GM19467 (cell line): ENCODE measurements at regions not wholly inside any gene's neighbourhood (a gene's known extent, or its start where the extent isn't known, plus 50 kb on each side); places are given as distances from the start of the nearest gene placed in this dataset.

Experiments
- ATAC-seq: cut with Tn5 transposase; IDR thresholded peaks from one replicate; pipeline ENCODE4 v1.9.1; 2021; ENCODE audit warnings: mild to moderate bottlenecking, moderate library complexity; ENCODE audit not compliant: unreplicated experiment

GRCh38 chr4:19915276-19915675 lies 336.4 kb upstream of the SLIT2 start:
- ATAC-seq, result no peak

GRCh38 chr4:19913650-19914049 lies 338.1 kb upstream of the SLIT2 start:
- no peak for ATAC-seq

GRCh38 chr4:19910861-19911525 lies 340.7 kb upstream of the SLIT2 start:
- no peak for ATAC-seq

- no peak for ATAC-seq
These were observed 346.7 kb upstream of the SLIT2 start for GRCh38 chr4:19905024-19905423.

- no peak for ATAC-seq
These were observed 363.1 kb upstream of the SLIT2 start for GRCh38 chr4:19888587-19888986.

- no peak for ATAC-seq
These were observed 367.9 kb upstream of the SLIT2 start for GRCh38 chr4:19883841-19884240.

GRCh38 chr4:19880206-19880605 lies 371.5 kb upstream of the SLIT2 start:
- no peak for ATAC-seq

- ATAC-seq, result no peak
These were observed 372.4 kb upstream of the SLIT2 start for GRCh38 chr4:19879330-19879729.

- no peak for ATAC-seq
These were observed 393.7 kb upstream of the SLIT2 start for GRCh38 chr4:19857991-19858390.

- ATAC-seq, result no peak
These were observed 394.3 kb upstream of the SLIT2 start for GRCh38 chr4:19857380-19857779.

GRCh38 chr4:19850909-19851308 lies 400.8 kb upstream of the SLIT2 start:
- ATAC-seq, result no peak

- no peak for ATAC-seq
These were observed 407.3 kb upstream of the SLIT2 start for GRCh38 chr4:19844446-19844845.

- no peak for ATAC-seq
These were observed 409.2 kb upstream of the SLIT2 start for GRCh38 chr4:19842471-19842870.

- no peak for ATAC-seq
These were observed 412.8 kb upstream of the SLIT2 start for GRCh38 chr4:19838858-19839257.

- ATAC-seq, result no peak
These were observed 416.3 kb upstream of the SLIT2 start for GRCh38 chr4:19835429-19835828.

GRCh38 chr4:19832411-19832810 lies 419.3 kb upstream of the SLIT2 start:
- ATAC-seq, result no peak

- ATAC-seq, result no peak
These were observed 419.9 kb upstream of the SLIT2 start for GRCh38 chr4:19831644-19832285.

GRCh38 chr4:19829101-19829500 lies 422.6 kb upstream of the SLIT2 start:
- ATAC-seq, result no peak

GRCh38 chr4:19823781-19824180 lies 427.9 kb upstream of the SLIT2 start:
- no peak for ATAC-seq

- ATAC-seq, result no peak
These were observed 432.0 kb upstream of the SLIT2 start for GRCh38 chr4:19819737-19820136.

- ATAC-seq, result no peak
These were observed 441.7 kb upstream of the SLIT2 start for GRCh38 chr4:19809989-19810388.

- ATAC-seq, result no peak
These were observed 444.2 kb upstream of the SLIT2 start for GRCh38 chr4:19807505-19807904.

- no peak for ATAC-seq
These were observed 444.8 kb upstream of the SLIT2 start for GRCh38 chr4:19806865-19807264.
